ENCODE measurements at regions not wholly inside any gene's neighbourhood (a gene's known extent, or its start where the extent isn't known, plus 50 kb on each side); places are given as distances from the start of the nearest gene placed in this dataset.

GRCh38 chr11:131109257-131109656, 193.0 kb upstream of the SNX19 start:
- H3K9ac ChIP-seq (ENCODE audit: low read length), result no peak overlapping the region
- no peaks in the 10 kb centered on the region for H3K36me3 ChIP-seq (ENCODE audit: control insufficient read depth in 1 of 2, insufficient read depth in 2 of 2, low read length in 2 of 2)
- H3K9me2 ChIP-seq (ENCODE audit: insufficient read depth), result no peaks in the 10 kb centered on the region
- ChIA-PET CTCF (no interaction called here), RAD21 (ENCODE audit: low non-redundant PET in 1 of 2, low total read pairs in 2 of 2, uncharacterized antibody in 2 of 2, unreplicated experiment in 2 of 2) (no interaction called here), POLR2A (no interaction called here)
- intact Hi-C loops (cut with micrococcal nuclease), result no loop called here
- no peaks in the 10 kb centered on the region for H3K79me2 ChIP-seq (ENCODE audit: insufficient read depth, low read length)
- H3K27ac ChIP-seq (ENCODE audit: low read depth, low read length), result no peak overlapping the region
- no TSS peak for BruUV-seq (replicated peaks)
- ATAC-seq (no peak), DNase-seq (ENCODE audit: low read depth, low spot score) (no peak)
- H2AFZ ChIP-seq (ENCODE audit: low read depth, low read length, poor library complexity, severe bottlenecking), result no peak overlapping the region
- H3K4me2 ChIP-seq (ENCODE audit: low read length), result no peak overlapping the region
- TF ChIP-seq EZH2phosphoT487 (IDR thresholded peaks at IDR 0.05; ENCODE audit: borderline replicate concordance), result no peak
- TF ChIP-seq EGR1 (IDR thresholded peaks at IDR 0.05; ENCODE audit: low read depth), result no peak
- no peak for TF ChIP-seq RAD21 (IDR thresholded peaks at IDR 0.05; ENCODE audit: low read depth)
- no peaks in the 10 kb centered on the region for H3K27me3 ChIP-seq (ENCODE audit: insufficient read depth, low read length)
- no peaks in the 10 kb centered on the region for H3K4me1 ChIP-seq (ENCODE audit: control insufficient read depth in 1 of 2, insufficient read depth in 2 of 2, low read length in 2 of 2)
- peaks cover 0 to 3% of the 10 kb centered on the region in 2 experiments; a peak in 2 of 4 replicates for H3K9me3 ChIP-seq (ENCODE audit: control insufficient read depth in 1 of 2, insufficient read depth in 1 of 2, low read depth in 1 of 2, low read length in 2 of 2)
- H3K4me3 ChIP-seq (replicated peaks in 1 of 2; ENCODE audit: low read depth in 1 of 2, low read length in 2 of 2), result no peak overlapping the region
- no peaks in the 10 kb centered on the region for H4K20me1 ChIP-seq (ENCODE audit: insufficient read depth)

DNA sequence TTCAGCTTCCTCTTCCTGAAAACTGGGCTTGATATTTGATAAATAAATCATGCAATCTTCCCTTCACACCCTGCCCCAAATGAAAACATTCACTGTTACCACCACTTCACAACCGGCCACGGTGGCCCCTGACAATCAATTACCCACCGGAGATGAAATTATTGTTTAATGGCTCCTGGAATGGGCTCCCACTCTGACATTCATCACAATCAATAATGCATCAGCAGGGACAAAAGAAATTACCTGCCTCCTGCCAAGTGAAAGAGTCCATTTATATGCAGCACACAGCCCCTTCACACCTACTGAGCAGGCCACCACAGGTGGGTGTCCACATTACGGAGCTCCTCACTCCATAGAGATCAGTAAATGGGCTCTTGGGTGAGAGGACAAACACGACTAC, 193.5 kb upstream of the SNX19 start:
- Histone ChIP-seq H3K27me3 (ENCODE audit: insufficient read depth, low read length) (no peaks in the 10 kb centered on the region), H3K9ac (ENCODE audit: low read length) (no peak overlapping the region), H4K20me1 (ENCODE audit: insufficient read depth) (no peaks in the 10 kb centered on the region), H3K4me2 (ENCODE audit: low read length) (no peak overlapping the region), H3K27ac (ENCODE audit: low read depth, low read length) (no peak overlapping the region), H3K4me3 (replicated peaks in 1 of 2; ENCODE audit: low read depth in 1 of 2, low read length in 2 of 2) (no peak overlapping the region), H3K9me3 (ENCODE audit: control insufficient read depth in 1 of 2, insufficient read depth in 1 of 2, low read depth in 1 of 2, low read length in 2 of 2) (peaks cover 0 to 3% of the 10 kb centered on the region in 2 experiments; a peak in 2 of 4 replicates), H3K4me1 (ENCODE audit: control insufficient read depth in 1 of 2, insufficient read depth in 2 of 2, low read length in 2 of 2) (no peaks in the 10 kb centered on the region), H3K9me2 (ENCODE audit: insufficient read depth) (no peaks in the 10 kb centered on the region), H2AFZ (ENCODE audit: low read depth, low read length, poor library complexity, severe bottlenecking) (no peak overlapping the region), H3K36me3 (ENCODE audit: control insufficient read depth in 1 of 2, insufficient read depth in 2 of 2, low read length in 2 of 2) (no peaks in the 10 kb centered on the region), H3K79me2 (ENCODE audit: insufficient read depth, low read length) (no peaks in the 10 kb centered on the region)
- CTCF ChIA-PET, result no interaction called here
- DNase-seq (ENCODE audit: low read depth, low spot score) (no peak), ATAC-seq (no peak)
- POLR2A ChIA-PET, result no interaction called here
- RAD21 ChIA-PET (ENCODE audit: low non-redundant PET in 1 of 2, low total read pairs in 2 of 2, uncharacterized antibody in 2 of 2, unreplicated experiment in 2 of 2), result no interaction called here
- intact Hi-C loops (cut with micrococcal nuclease), result no loop called here
- no TSS peak for BruUV-seq (replicated peaks)
- no peak for TF ChIP-seq YY1 (IDR thresholded peaks at IDR 0.05; ENCODE audit: extremely low read depth, insufficient replicate concordance, low read depth, low read length)
- TF ChIP-seq CBX3 (IDR thresholded peaks at IDR 0.05; ENCODE audit: low read depth), result no peak
- TF ChIP-seq EZH2 (IDR thresholded peaks at IDR 0.05), result no peak
- TF ChIP-seq FOSL1 (IDR thresholded peaks at IDR 0.05; ENCODE audit: low read depth), result no peak
- no peak for TF ChIP-seq ZBTB33 (IDR thresholded peaks at IDR 0.05; ENCODE audit: extremely low read depth, insufficient replicate concordance, low read length)
- TF ChIP-seq, protein P1, sequence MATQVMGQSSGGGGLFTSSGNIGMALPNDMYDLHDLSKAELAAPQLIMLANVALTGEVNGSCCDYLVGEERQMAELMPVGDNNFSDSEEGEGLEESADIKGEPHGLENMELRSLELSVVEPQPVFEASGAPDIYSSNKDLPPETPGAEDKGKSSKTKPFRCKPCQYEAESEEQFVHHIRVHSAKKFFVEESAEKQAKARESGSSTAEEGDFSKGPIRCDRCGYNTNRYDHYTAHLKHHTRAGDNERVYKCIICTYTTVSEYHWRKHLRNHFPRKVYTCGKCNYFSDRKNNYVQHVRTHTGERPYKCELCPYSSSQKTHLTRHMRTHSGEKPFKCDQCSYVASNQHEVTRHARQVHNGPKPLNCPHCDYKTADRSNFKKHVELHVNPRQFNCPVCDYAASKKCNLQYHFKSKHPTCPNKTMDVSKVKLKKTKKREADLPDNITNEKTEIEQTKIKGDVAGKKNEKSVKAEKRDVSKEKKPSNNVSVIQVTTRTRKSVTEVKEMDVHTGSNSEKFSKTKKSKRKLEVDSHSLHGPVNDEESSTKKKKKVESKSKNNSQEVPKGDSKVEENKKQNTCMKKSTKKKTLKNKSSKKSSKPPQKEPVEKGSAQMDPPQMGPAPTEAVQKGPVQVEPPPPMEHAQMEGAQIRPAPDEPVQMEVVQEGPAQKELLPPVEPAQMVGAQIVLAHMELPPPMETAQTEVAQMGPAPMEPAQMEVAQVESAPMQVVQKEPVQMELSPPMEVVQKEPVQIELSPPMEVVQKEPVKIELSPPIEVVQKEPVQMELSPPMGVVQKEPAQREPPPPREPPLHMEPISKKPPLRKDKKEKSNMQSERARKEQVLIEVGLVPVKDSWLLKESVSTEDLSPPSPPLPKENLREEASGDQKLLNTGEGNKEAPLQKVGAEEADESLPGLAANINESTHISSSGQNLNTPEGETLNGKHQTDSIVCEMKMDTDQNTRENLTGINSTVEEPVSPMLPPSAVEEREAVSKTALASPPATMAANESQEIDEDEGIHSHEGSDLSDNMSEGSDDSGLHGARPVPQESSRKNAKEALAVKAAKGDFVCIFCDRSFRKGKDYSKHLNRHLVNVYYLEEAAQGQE (IDR thresholded peaks at IDR 0.05; ENCODE audit: low read depth), result no peak
- TF ChIP-seq ZFX (IDR thresholded peaks at IDR 0.05), result no peak
- TF ChIP-seq, protein P2, sequence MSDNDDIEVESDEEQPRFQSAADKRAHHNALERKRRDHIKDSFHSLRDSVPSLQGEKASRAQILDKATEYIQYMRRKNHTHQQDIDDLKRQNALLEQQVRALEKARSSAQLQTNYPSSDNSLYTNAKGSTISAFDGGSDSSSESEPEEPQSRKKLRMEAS (IDR thresholded peaks at IDR 0.05), result no peak
- TF ChIP-seq POLR2A (IDR thresholded peaks at IDR 0.05; ENCODE audit: borderline replicate concordance, extremely low read depth, insufficient read depth, insufficient read length), result no peak
- no peak for TF ChIP-seq POLR2AphosphoS5 (IDR thresholded peaks at IDR 0.05; ENCODE audit: low read depth, low read length)
- no peak for TF ChIP-seq TCF7L2 (IDR thresholded peaks at IDR 0.05; ENCODE audit: borderline replicate concordance, extremely low read depth, insufficient read depth, insufficient read length)
- no peak for TF ChIP-seq JUND (IDR thresholded peaks at IDR 0.05)
- no peak for TF ChIP-seq SP1 (IDR thresholded peaks at IDR 0.05; ENCODE audit: low read depth)
- no peak for TF ChIP-seq SRF (IDR thresholded peaks at IDR 0.05; ENCODE audit: low read depth)
